HepG2 (cell line): ENCODE measurements at regions not wholly inside any gene's neighbourhood (a gene's known extent, or its start where the extent isn't known, plus 50 kb on each side); places are given as distances from the start of the nearest gene placed in this dataset.

Experiments
- AKAP8 ChIP-seq: sonication (generic); formaldehyde crosslinking; IDR thresholded peaks from 2 replicates; pipeline ENCODE4 v1.5.1; 2020; ENCODE audit warnings: mild to moderate bottlenecking, missing genetic modification reagents
- ERF ChIP-seq: IDR thresholded peaks from 2 replicates; pipeline ENCODE4 v1.6.1; 2018; ENCODE audit warnings: missing biosample characterization, missing genetic modification reagents
- EZH2 ChIP-seq: conservative IDR thresholded peaks from 2 replicates; pipeline ENCODE4 v1.6.1; 2012; ENCODE audit warnings: mild to moderate bottlenecking, low read depth, low read length, moderate library complexity
- GATAD2A ChIP-seq: IDR thresholded peaks from 2 replicates; pipeline ENCODE4 v1.6.1; 2016
- HDAC1 ChIP-seq: sonication (generic); formaldehyde crosslinking; IDR thresholded peaks from 2 replicates; pipeline ENCODE4 v1.5.1; 2020; ENCODE audit warnings: mild to moderate bottlenecking, missing genetic modification reagents
- HOXA5 ChIP-seq: sonication (generic); formaldehyde crosslinking; IDR thresholded peaks from 2 replicates; pipeline ENCODE4 v1.4.0; 2020; ENCODE audit warnings: missing genetic modification reagents
- JUN ChIP-seq: sonication (generic); formaldehyde crosslinking; IDR thresholded peaks from 2 replicates; pipeline ENCODE4 v1.4.0; 2020; ENCODE audit warnings: mild to moderate bottlenecking, missing genetic modification reagents
- MEIS1 ChIP-seq: sonication (generic); formaldehyde crosslinking; IDR thresholded peaks from 2 replicates; pipeline ENCODE4 v1.9.0; 2021; ENCODE audit warnings: mild to moderate bottlenecking, missing genetic modification reagents, moderate library complexity, borderline replicate concordance
- MNT ChIP-seq: fragments of 450-650 bp; IDR thresholded peaks from 2 replicates; pipeline ENCODE4 v1.6.1; 2016
- PAX8 ChIP-seq: sonication (generic); formaldehyde crosslinking; IDR thresholded peaks from 2 replicates; pipeline ENCODE4 v1.8.0; 2022; ENCODE audit warnings: mild to moderate bottlenecking, missing genetic modification reagents, borderline replicate concordance
- POGZ ChIP-seq: sonication (generic); formaldehyde crosslinking; IDR thresholded peaks from 2 replicates; pipeline ENCODE4 v1.4.0; 2020; ENCODE audit warnings: mild to moderate bottlenecking, missing genetic modification reagents
- RAD21 ChIP-seq: fragments of 450-650 bp; formaldehyde crosslinking; IDR thresholded peaks from 2 replicates; pipeline ENCODE4 v1.5.0; 2020; ENCODE audit warnings: mild to moderate bottlenecking
- ZBTB1 ChIP-seq: sonication (generic); formaldehyde crosslinking; IDR thresholded peaks from 2 replicates; pipeline ENCODE4 v1.4.0; 2020; ENCODE audit warnings: missing genetic modification reagents, borderline replicate concordance
- ZBTB26 ChIP-seq: IDR thresholded peaks from 2 replicates; pipeline ENCODE4 v1.6.1; 2016; ENCODE audit warnings: missing compliant biosample characterization, missing genetic modification reagents, borderline replicate concordance
- ZBTB8A ChIP-seq: sonication (generic); formaldehyde crosslinking; IDR thresholded peaks from 2 replicates; pipeline ENCODE4 v1.4.0; 2020; ENCODE audit warnings: mild to moderate bottlenecking, low read depth, missing genetic modification reagents, borderline replicate concordance
- ZC3H4 ChIP-seq: sonication (generic); formaldehyde crosslinking; IDR thresholded peaks from 2 replicates; pipeline ENCODE4 v1.4.0; 2020; ENCODE audit warnings: missing genetic modification reagents, borderline replicate concordance
- ZNF142 ChIP-seq: sonication (generic); formaldehyde crosslinking; IDR thresholded peaks from 2 replicates; pipeline ENCODE4 v1.4.0; 2020; ENCODE audit warnings: missing genetic modification reagents
- ZNF20 ChIP-seq: sonication (generic); formaldehyde crosslinking; IDR thresholded peaks from 2 replicates; pipeline ENCODE4 v1.4.0; 2020; ENCODE audit warnings: mild to moderate bottlenecking, moderate library complexity, missing genetic modification reagents
- ZNF207 ChIP-seq: fragments of 450-650 bp; IDR thresholded peaks from 2 replicates; pipeline ENCODE4 v1.6.1; 2016; ENCODE audit warnings: antibody characterized with exemption, borderline replicate concordance
- ZNF710 ChIP-seq: sonication (generic); formaldehyde crosslinking; IDR thresholded peaks from 2 replicates; pipeline ENCODE4 v1.5.0; 2020; ENCODE audit warnings: mild to moderate bottlenecking, missing genetic modification reagents, borderline replicate concordance
- ZNF720 ChIP-seq: sonication (generic); formaldehyde crosslinking; IDR thresholded peaks from 2 replicates; pipeline ENCODE4 v1.4.0; 2020; ENCODE audit warnings: missing genetic modification reagents

- TF ChIP-seq JUN: no peak
- peak; percentile 78 for TF ChIP-seq RAD21 (CRISPR knock-in tag)
- no peak for TF ChIP-seq ZBTB26
- TF ChIP-seq POGZ (CRISPR knock-in tag): no peak
- TF ChIP-seq ZBTB1 (CRISPR knock-in tag): no peak
- TF ChIP-seq ZNF142: no peak
- no peak for TF ChIP-seq ZNF207
- TF ChIP-seq EZH2: no peak
- no peak for TF ChIP-seq ZNF720
- no peak for TF ChIP-seq AKAP8 (CRISPR knock-in tag)
- no peak for TF ChIP-seq HDAC1
- 0 out of 2 replicates have a peak, but pooled peaks have one; percentile 63 for TF ChIP-seq ERF (CRISPR knock-in tag)
- no peak for TF ChIP-seq MNT
- TF ChIP-seq PAX8 (CRISPR knock-in tag): no peak
- no peak for TF ChIP-seq ZNF20 (CRISPR knock-in tag)
- no peak for TF ChIP-seq HOXA5 (CRISPR knock-in tag)
- TF ChIP-seq MEIS1: no peak
- TF ChIP-seq GATAD2A (CRISPR knock-in tag): 0 out of 2 replicates have a peak, but pooled peaks have one; percentile 29
- no peak for TF ChIP-seq ZC3H4
- TF ChIP-seq ZBTB8A (CRISPR knock-in tag): no peak
- TF ChIP-seq ZNF710 (CRISPR knock-in tag): no peak
These were observed 117.9 kb upstream of the TMPO start (continued) for GRCh38 chr12:98397323-98398105.
